Lower lobe of right lung (tissue), 2 donors: ENCODE measurements at regions not wholly inside any gene's neighbourhood (a gene's known extent, or its start where the extent isn't known, plus 50 kb on each side); places are given as distances from the start of the nearest gene placed in this dataset.
"Not testable (repeated sequence)": the region's sequence is repeated elsewhere in the genome, so short reads cannot be mapped to it uniquely, and the experiment has no call there.

Source experiments
- ATAC-seq, 2 donors: fragments of 200-7000 bp; cut with Tn5 transposase; one replicate each; pipeline ENCODE4 v1.9.1; 2020 to 2022; ENCODE audit warnings: mild to moderate bottlenecking in 2 of 2, moderate library complexity in 2 of 2
- DNase-seq: peaks from one replicate; pipeline ENCODE4 v3.0.0-alpha.2; 2020
- H3K27ac ChIP-seq: fragments of 200-600 bp; one replicate; pipeline ENCODE4 v1.8.0; 2022
- H3K27me3 ChIP-seq: fragments of 200-600 bp; one replicate; pipeline ENCODE4 v1.8.0; 2022; ENCODE audit warnings: low read depth
- H3K36me3 ChIP-seq: fragments of 200-600 bp; one replicate; pipeline ENCODE4 v1.8.0; 2022; ENCODE audit warnings: mild to moderate bottlenecking
- H3K4me1 ChIP-seq: fragments of 200-600 bp; one replicate; pipeline ENCODE4 v1.8.0; 2022
- H3K4me3 ChIP-seq: fragments of 200-600 bp; one replicate; pipeline ENCODE4 v1.8.0; 2022; ENCODE audit warnings: mild to moderate bottlenecking
- H3K9me3 ChIP-seq: fragments of 200-600 bp; one replicate; pipeline ENCODE4 v1.8.0; 2022
- intact Hi-C: fragments of 100-400 bp; cut with DNase I; formaldehyde crosslinking; loops from one replicate; pipeline ENCODE4 v1.11.0; 2022
- TF ChIP-seq, protein P1 (sequence below): fragments of 200-600 bp; IDR thresholded peaks from one replicate; pipeline ENCODE4 v1.8.0; 2022; ENCODE audit warnings: antibody characterized with exemption, mild to moderate bottlenecking
- donor health status: DM: no; HTN: yes; CAD: no; lungs with severe emphysema.

GRCh38 chr9:26669701-26670670 lies 222.6 kb downstream of the CAAP1 start:
- DNase-seq, result no peak
- TF ChIP-seq, protein P1, sequence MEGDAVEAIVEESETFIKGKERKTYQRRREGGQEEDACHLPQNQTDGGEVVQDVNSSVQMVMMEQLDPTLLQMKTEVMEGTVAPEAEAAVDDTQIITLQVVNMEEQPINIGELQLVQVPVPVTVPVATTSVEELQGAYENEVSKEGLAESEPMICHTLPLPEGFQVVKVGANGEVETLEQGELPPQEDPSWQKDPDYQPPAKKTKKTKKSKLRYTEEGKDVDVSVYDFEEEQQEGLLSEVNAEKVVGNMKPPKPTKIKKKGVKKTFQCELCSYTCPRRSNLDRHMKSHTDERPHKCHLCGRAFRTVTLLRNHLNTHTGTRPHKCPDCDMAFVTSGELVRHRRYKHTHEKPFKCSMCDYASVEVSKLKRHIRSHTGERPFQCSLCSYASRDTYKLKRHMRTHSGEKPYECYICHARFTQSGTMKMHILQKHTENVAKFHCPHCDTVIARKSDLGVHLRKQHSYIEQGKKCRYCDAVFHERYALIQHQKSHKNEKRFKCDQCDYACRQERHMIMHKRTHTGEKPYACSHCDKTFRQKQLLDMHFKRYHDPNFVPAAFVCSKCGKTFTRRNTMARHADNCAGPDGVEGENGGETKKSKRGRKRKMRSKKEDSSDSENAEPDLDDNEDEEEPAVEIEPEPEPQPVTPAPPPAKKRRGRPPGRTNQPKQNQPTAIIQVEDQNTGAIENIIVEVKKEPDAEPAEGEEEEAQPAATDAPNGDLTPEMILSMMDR, result no peak
- ATAC-seq, result no peak
- no peaks in the 10 kb centered on the region for H3K4me1 ChIP-seq
- no peak overlapping the region for H3K4me3 ChIP-seq
- H3K9me3 ChIP-seq, result no peaks in the 10 kb centered on the region
- intact Hi-C loops, result no loop called here
- H3K27ac ChIP-seq, result no peak overlapping the region
- no peaks in the 10 kb centered on the region for H3K36me3 ChIP-seq
- H3K27me3 ChIP-seq, result no peaks in the 10 kb centered on the region

DNA sequence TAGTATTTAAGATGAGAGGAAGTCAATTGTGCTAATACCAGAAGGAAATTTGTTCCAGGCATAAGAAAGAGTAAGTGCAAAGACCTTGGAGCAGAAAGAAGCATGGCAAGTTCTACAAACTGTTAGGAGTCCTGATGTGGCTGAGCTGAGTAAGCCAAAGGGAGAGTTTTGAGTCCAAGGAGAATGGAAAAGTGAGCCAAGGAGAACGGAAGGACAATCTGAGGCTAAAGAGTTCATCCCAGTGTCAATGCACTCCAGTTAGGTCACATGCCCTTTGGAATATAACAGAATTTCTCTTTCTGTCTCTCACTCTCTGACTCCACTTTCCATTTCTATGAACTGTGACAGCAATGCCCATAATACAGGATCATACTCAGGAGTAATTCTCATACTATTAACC lies 224.7 kb downstream of the CAAP1 start:
- intact Hi-C loops, result no loop called here

DNA sequence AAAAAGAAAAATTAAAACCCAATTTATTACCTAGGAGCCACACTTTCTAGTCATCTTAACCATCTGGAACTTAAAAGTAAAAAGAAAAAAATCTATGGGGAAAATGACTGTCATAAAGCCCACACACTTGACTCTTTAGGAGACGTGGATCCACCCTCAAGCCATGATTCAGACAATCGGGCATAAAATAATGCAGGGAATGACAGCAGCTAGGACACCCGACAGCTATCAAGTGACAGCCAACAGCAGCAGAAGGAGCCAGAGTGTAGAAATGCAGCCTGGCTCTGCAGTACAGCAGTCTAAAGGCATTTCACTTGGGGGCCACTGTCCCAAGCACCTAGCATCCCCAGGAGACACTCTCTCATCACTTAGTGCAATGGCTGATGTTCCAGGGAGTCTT lies 226.9 kb downstream of the CAAP1 start:
- Histone ChIP-seq H3K4me1 (no peaks in the 10 kb centered on the region), H3K27ac (no peak overlapping the region), H3K36me3 (no peaks in the 10 kb centered on the region), H3K9me3 (no peaks in the 10 kb centered on the region), H3K4me3 (no peak overlapping the region), H3K27me3 (no peaks in the 10 kb centered on the region)
- ATAC-seq, result no peak
- intact Hi-C loops, result no loop called here
- no peak for DNase-seq
- TF ChIP-seq, protein P1, result no peak

More for the DNA sequence above, 224.7 kb downstream of the CAAP1 start:
- ATAC-seq (no peak), DNase-seq (no peak)
- H3K4me3 ChIP-seq, result no peak overlapping the region
- H3K4me1 ChIP-seq, result no peaks in the 10 kb centered on the region
- no peak overlapping the region for H3K27ac ChIP-seq
- H3K36me3 ChIP-seq, result no peaks in the 10 kb centered on the region
- H3K9me3 ChIP-seq, result no peaks in the 10 kb centered on the region
- no peaks in the 10 kb centered on the region for H3K27me3 ChIP-seq
- TF ChIP-seq, protein P1, result no peak

GRCh38 chr9:26664087-26664773 lies 228.4 kb downstream of the CAAP1 start:
- ATAC-seq, H3K9me3 ChIP-seq, H3K27me3 ChIP-seq, H3K36me3 ChIP-seq, DNase-seq, intact Hi-C loops, H3K27ac ChIP-seq, H3K4me3 ChIP-seq, H3K4me1 ChIP-seq: not testable (repeated sequence)

GRCh38 chr9:26662476-26662875 lies 230.1 kb downstream of the CAAP1 start:
- no peaks in the 10 kb centered on the region for H3K27me3 ChIP-seq
- H3K4me3 ChIP-seq, result no peak overlapping the region
- H3K36me3 ChIP-seq, result no peaks in the 10 kb centered on the region
- no peak for ATAC-seq
- no peak overlapping the region for H3K27ac ChIP-seq
- no peaks in the 10 kb centered on the region for H3K4me1 ChIP-seq
- TF ChIP-seq, protein P1, result no peak
- no peak for DNase-seq
- H3K9me3 ChIP-seq, result no peaks in the 10 kb centered on the region
- intact Hi-C loops, result no loop called here

GRCh38 chr9:26658476-26658875 lies 234.1 kb downstream of the CAAP1 start:
- H3K4me1 ChIP-seq, result no peaks in the 10 kb centered on the region
- H3K36me3 ChIP-seq, result no peaks in the 10 kb centered on the region
- H3K4me3 ChIP-seq, result no peak overlapping the region
- no peak overlapping the region for H3K27ac ChIP-seq
- DNase-seq (no peak), ATAC-seq (no peak)
- H3K9me3 ChIP-seq, result no peaks in the 10 kb centered on the region
- no peaks in the 10 kb centered on the region for H3K27me3 ChIP-seq
- intact Hi-C loops, result no loop called here
- TF ChIP-seq, protein P1, result no peak
